ENCODE measurements at regions not wholly inside any gene's neighbourhood (a gene's known extent, or its start where the extent isn't known, plus 50 kb on each side); places are given as distances from the start of the nearest gene placed in this dataset.

GRCh38 chr18:10295751-10296150 lies 158.7 kb upstream of the APCDD1 start:
- TF ChIP-seq POLR2A (IDR thresholded peaks at IDR 0.05; ENCODE audit: low read length) (no peak), GATA1 (IDR thresholded peaks at IDR 0.05; ENCODE audit: low read depth, low read length) (no peak)

Data from erythroblast (primary cell).